Suprapubic skin (tissue), 4 donors: ENCODE measurements at regions not wholly inside any gene's neighbourhood (a gene's known extent, or its start where the extent isn't known, plus 50 kb on each side); places are given as distances from the start of the nearest gene placed in this dataset.

Experiments used
- EP300 ChIP-seq: sonication (generic); formaldehyde crosslinking; IDR thresholded peaks from one replicate; pipeline ENCODE4 v1.6.1; 2017; ENCODE audit warnings: antibody characterized with exemption
- POLR2A ChIP-seq, 2 donors: fragments of 450-650 bp; IDR thresholded peaks; one replicate each; pipeline ENCODE4 v1.6.1; 2017; ENCODE audit warnings: antibody characterized with exemption in 2 of 2, mild to moderate bottlenecking in 2 of 2, moderate library complexity in 2 of 2
- POLR2AphosphoS5 ChIP-seq, 3 donors: sonication (generic); formaldehyde crosslinking; IDR thresholded peaks; one replicate each; pipeline ENCODE4 v1.6.1; 2017; ENCODE audit warnings: antibody characterized with exemption in 3 of 3
- TF ChIP-seq, protein P1 (sequence below), 2 donors: fragments of 200-600 bp in 1 of 2; fragments of 450-650 bp in 1 of 2; sonication (generic) in 1 of 2; IDR thresholded peaks; one replicate each; pipeline ENCODE4 v1.5.1; 2016 to 2019; ENCODE audit warnings: antibody characterized with exemption in 2 of 2, mild to moderate bottlenecking in 1 of 2, moderate library complexity in 1 of 2

DNA sequence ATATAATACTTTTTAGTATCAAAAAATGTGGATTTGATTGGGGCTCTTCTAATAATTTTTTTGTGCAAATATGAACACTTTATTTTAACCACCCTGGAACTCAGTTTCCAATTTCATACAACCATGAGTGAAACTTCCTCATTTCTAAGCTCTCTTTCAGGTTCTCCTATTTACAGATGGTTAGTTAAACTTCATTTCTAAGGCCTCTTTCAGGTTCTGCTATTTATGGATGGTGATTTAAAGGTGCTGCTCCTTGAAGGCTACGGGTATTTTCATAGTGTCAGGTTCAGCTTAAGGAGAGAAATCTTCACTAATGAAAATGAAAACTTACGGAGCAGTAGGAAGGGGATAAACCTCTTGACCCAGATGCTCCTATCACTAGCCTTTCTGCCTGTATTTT, 568.3 kb downstream of the KIF20B start:
- TF ChIP-seq, protein P1, sequence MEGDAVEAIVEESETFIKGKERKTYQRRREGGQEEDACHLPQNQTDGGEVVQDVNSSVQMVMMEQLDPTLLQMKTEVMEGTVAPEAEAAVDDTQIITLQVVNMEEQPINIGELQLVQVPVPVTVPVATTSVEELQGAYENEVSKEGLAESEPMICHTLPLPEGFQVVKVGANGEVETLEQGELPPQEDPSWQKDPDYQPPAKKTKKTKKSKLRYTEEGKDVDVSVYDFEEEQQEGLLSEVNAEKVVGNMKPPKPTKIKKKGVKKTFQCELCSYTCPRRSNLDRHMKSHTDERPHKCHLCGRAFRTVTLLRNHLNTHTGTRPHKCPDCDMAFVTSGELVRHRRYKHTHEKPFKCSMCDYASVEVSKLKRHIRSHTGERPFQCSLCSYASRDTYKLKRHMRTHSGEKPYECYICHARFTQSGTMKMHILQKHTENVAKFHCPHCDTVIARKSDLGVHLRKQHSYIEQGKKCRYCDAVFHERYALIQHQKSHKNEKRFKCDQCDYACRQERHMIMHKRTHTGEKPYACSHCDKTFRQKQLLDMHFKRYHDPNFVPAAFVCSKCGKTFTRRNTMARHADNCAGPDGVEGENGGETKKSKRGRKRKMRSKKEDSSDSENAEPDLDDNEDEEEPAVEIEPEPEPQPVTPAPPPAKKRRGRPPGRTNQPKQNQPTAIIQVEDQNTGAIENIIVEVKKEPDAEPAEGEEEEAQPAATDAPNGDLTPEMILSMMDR (IDR thresholded peaks at IDR 0.05): no peak
- TF ChIP-seq POLR2A (IDR thresholded peaks at IDR 0.05) (no peak), POLR2AphosphoS5 (IDR thresholded peaks at IDR 0.05) (no peak), EP300 (no peak)
